ENCODE measurements at regions not wholly inside any gene's neighbourhood (a gene's known extent, or its start where the extent isn't known, plus 50 kb on each side); places are given as distances from the start of the nearest gene placed in this dataset.
A peak's percentile ranks its signal among the peaks of the same experiment; 100 is the strongest.

DNA sequence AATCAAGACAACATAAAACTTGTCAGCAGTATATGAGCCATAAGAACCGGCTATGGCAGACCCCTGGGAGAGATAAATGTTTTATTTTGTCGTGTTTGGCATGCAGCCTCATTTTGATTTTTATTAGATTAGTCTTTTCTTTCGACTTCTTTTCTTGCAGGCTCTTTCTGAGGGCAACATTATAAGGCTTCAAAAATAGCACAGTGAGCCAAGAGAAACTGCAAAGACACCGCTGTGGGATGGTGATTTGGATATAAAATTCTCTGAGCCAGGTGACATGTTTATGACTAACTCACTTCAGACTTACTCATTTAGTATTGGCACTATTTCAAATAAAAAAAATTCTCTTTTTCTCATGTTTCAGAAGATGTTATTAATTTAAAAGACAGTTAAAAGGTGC is 96.8 kb upstream of the PKP2 start:
- TF ChIP-seq, protein P1, sequence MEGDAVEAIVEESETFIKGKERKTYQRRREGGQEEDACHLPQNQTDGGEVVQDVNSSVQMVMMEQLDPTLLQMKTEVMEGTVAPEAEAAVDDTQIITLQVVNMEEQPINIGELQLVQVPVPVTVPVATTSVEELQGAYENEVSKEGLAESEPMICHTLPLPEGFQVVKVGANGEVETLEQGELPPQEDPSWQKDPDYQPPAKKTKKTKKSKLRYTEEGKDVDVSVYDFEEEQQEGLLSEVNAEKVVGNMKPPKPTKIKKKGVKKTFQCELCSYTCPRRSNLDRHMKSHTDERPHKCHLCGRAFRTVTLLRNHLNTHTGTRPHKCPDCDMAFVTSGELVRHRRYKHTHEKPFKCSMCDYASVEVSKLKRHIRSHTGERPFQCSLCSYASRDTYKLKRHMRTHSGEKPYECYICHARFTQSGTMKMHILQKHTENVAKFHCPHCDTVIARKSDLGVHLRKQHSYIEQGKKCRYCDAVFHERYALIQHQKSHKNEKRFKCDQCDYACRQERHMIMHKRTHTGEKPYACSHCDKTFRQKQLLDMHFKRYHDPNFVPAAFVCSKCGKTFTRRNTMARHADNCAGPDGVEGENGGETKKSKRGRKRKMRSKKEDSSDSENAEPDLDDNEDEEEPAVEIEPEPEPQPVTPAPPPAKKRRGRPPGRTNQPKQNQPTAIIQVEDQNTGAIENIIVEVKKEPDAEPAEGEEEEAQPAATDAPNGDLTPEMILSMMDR (IDR thresholded peaks at IDR 0.05; ENCODE audit: unreplicated experiment) = no peak
- H3K9me3 Mint-ChIP-seq (ENCODE audit: low read depth) = no peaks in the 10 kb centered on the region
- DNase-seq (ENCODE audit: low spot score, unreplicated experiment) = no peak
- no peaks in the 10 kb centered on the region for H3K27me3 Mint-ChIP-seq
- H3K27ac Mint-ChIP-seq = no peak overlapping the region
- peaks cover 31% of the 10 kb centered on the region for H3K4me1 Mint-ChIP-seq (ENCODE audit: low read depth)
- H3K36me3 Mint-ChIP-seq (ENCODE audit: insufficient read depth) = no peaks in the 10 kb centered on the region
- no peak overlapping the region for H3K4me3 Mint-ChIP-seq (ENCODE audit: low read depth)

DNA sequence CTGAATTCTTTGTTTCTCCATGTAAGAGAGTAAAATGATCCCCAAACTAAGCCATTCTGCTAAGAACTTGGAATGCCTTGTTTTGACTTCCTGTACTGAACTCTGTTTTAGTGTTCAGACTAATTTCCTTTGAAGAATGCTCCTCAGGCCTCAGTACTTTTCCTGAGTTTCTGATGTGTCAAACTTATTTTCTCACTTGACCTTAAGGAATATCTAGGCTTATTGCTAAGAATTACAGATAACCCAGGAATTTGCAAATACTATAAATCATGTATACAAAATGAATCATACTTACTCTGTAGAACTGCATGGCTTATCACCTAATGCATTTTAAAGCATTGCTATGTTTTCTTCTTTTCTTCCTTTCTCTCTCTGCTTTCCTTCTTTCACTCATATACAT is 93.1 kb upstream of the PKP2 start:
- no peaks in the 10 kb centered on the region for H3K27me3 Mint-ChIP-seq
- TF ChIP-seq, protein P1 (IDR thresholded peaks at IDR 0.05; ENCODE audit: unreplicated experiment) = no peak
- peak overlapping the region; percentile 45 for H3K27ac Mint-ChIP-seq
- no peak for DNase-seq (ENCODE audit: low spot score, unreplicated experiment)
- H3K4me3 Mint-ChIP-seq (ENCODE audit: low read depth) = no peak overlapping the region
- peaks cover 30% of the 10 kb centered on the region for H3K4me1 Mint-ChIP-seq (ENCODE audit: low read depth)
- peaks cover under 1% of the 10 kb centered on the region for H3K36me3 Mint-ChIP-seq (ENCODE audit: insufficient read depth)
- H3K9me3 Mint-ChIP-seq (ENCODE audit: low read depth) = peaks cover 1% of the 10 kb centered on the region

DNA sequence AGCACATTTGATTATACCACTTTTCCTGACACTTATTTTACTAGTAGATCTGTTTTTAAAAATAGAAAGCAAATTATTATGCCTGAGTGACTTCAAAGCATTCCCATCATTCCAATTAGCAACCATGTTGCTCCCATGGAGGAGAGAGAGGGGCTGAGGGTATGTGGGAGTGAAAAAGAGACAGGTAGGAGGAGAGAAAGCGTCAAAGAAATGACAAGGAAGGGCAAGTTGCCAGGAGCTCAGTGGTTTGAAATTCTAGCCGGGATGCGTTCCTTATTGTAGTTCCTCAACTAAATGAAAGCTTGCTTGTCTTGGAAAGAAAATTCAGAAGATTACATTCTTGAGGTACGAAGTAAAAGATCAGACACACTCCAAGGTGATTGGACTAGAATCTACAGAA is 92.4 kb upstream of the PKP2 start:
- H3K36me3 Mint-ChIP-seq (ENCODE audit: insufficient read depth) = peaks cover 1% of the 10 kb centered on the region
- H3K4me1 Mint-ChIP-seq (ENCODE audit: low read depth) = peaks cover 29% of the 10 kb centered on the region
- TF ChIP-seq, protein P1 (IDR thresholded peaks at IDR 0.05; ENCODE audit: unreplicated experiment) = no peak
- H3K9me3 Mint-ChIP-seq (ENCODE audit: low read depth) = peaks cover 4% of the 10 kb centered on the region
- no peak overlapping the region for H3K27ac Mint-ChIP-seq
- H3K27me3 Mint-ChIP-seq = no peaks in the 10 kb centered on the region
- DNase-seq (ENCODE audit: low spot score, unreplicated experiment) = no peak
- H3K4me3 Mint-ChIP-seq (ENCODE audit: low read depth) = no peak overlapping the region

DNA sequence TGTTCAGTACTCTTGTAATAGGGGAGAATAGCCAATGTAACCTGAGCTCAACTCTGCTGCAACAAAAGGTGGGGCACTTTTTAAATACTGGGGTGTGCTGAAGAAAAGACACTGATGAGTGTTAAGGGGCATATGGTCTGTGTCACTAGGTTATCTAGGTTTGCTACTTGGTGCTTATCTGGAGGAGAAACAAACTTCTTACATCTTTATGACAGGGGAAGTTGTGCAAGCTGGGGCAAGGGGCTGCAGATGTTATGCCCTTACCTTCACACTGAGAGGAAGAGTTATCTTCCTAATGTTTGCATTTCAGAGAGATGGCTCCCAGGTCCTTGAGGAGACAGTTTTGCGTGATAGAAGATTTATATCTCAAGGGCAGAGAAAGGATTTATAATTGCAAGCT is 90.9 kb upstream of the PKP2 start:
- H3K4me1 Mint-ChIP-seq (ENCODE audit: low read depth) = peaks cover 33% of the 10 kb centered on the region
- no peak overlapping the region for H3K4me3 Mint-ChIP-seq (ENCODE audit: low read depth)
- no peak for DNase-seq (ENCODE audit: low spot score, unreplicated experiment)
- peaks cover 9% of the 10 kb centered on the region for H3K9me3 Mint-ChIP-seq (ENCODE audit: low read depth)
- TF ChIP-seq, protein P1 (IDR thresholded peaks at IDR 0.05; ENCODE audit: unreplicated experiment) = no peak
- H3K27me3 Mint-ChIP-seq = no peaks in the 10 kb centered on the region
- H3K36me3 Mint-ChIP-seq (ENCODE audit: insufficient read depth) = peaks cover 1% of the 10 kb centered on the region
- no peak overlapping the region for H3K27ac Mint-ChIP-seq

DNA sequence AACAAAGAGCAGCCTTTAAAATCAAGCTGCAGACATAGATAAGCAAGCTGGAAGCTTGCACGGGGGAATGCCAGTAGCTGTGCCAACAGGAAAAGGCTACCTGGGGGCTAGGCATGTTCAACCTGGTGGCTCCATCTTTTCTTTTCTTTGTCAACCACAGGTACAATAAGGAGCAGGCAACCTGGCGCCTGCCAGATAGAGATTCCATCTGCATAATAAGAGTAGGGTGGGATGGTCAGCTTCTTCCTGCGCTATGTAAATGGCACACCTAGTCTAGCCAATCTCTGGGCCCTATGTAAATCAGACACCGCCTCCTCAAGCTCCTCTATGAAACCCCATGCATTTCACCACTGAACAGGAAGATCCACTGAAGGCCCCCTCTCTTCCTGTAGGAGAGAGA is 87.4 kb upstream of the PKP2 start:
- peaks cover 28% of the 10 kb centered on the region for H3K4me1 Mint-ChIP-seq (ENCODE audit: low read depth)
- H3K27ac Mint-ChIP-seq = peak overlapping the region; percentile 78
- no peaks in the 10 kb centered on the region for H3K27me3 Mint-ChIP-seq
- H3K36me3 Mint-ChIP-seq (ENCODE audit: insufficient read depth) = peaks cover 1% of the 10 kb centered on the region
- H3K9me3 Mint-ChIP-seq (ENCODE audit: low read depth) = peaks cover 12% of the 10 kb centered on the region
- no peak for DNase-seq (ENCODE audit: low spot score, unreplicated experiment)
- TF ChIP-seq, protein P1 (IDR thresholded peaks at IDR 0.05; ENCODE audit: unreplicated experiment) = no peak
- H3K4me3 Mint-ChIP-seq (ENCODE audit: low read depth) = no peak overlapping the region
